ENCODE measurements at regions not wholly inside any gene's neighbourhood (a gene's known extent, or its start where the extent isn't known, plus 50 kb on each side); places are given as distances from the start of the nearest gene placed in this dataset.

GRCh38 chr1:100622037-100622436 lies 84.1 kb downstream of the GPR88 start:
- no peaks in the 10 kb centered on the region for H3K4me1 ChIP-seq
- H3K27ac ChIP-seq = no peak overlapping the region
- no peak for TF ChIP-seq POLR2A (IDR thresholded peaks at IDR 0.05)
- no peak for TF ChIP-seq CTCF (IDR thresholded peaks at IDR 0.05)
- intact Hi-C loops (cut with DNase I) = no loop called here
- peak in 1 of 4 donors; percentile 53 for ATAC-seq
- WGBS (ENCODE audit: insufficient coverage, low coverage, low lambda C conversion rate, missing lambda C conversion rate) = 12% methylated on average over 1 of the region's 1 CpG
- no peak overlapping the region for H3K4me3 ChIP-seq
- no peaks in the 10 kb centered on the region for H3K9me3 ChIP-seq
- H3K36me3 ChIP-seq = no peaks in the 10 kb centered on the region
- no peak for DNase-seq
- H3K27me3 ChIP-seq = no peaks in the 10 kb centered on the region

GRCh38 chr1:100622506-100622905 lies 84.6 kb downstream of the GPR88 start:
- no peak overlapping the region for H3K4me3 ChIP-seq
- WGBS (ENCODE audit: insufficient coverage, low coverage, low lambda C conversion rate, missing lambda C conversion rate) = no CpG with 5 or more reads among the region's 1 CpG
- TF ChIP-seq CTCF (IDR thresholded peaks at IDR 0.05) (no peak), POLR2A (IDR thresholded peaks at IDR 0.05) (no peak)
- no peak overlapping the region for H3K27ac ChIP-seq
- no peaks in the 10 kb centered on the region for H3K9me3 ChIP-seq
- DNase-seq = no peak
- no peaks in the 10 kb centered on the region for H3K27me3 ChIP-seq
- no peak for ATAC-seq
- intact Hi-C loops (cut with DNase I) = no loop called here
- no peaks in the 10 kb centered on the region for H3K36me3 ChIP-seq
- H3K4me1 ChIP-seq = no peaks in the 10 kb centered on the region

GRCh38 chr1:100622966-100623762 lies 85.2 kb downstream of the GPR88 start:
- no peak overlapping the region for H3K27ac ChIP-seq
- 45% methylated on average over 5 of the region's 5 CpGs for WGBS (ENCODE audit: insufficient coverage, low coverage, low lambda C conversion rate, missing lambda C conversion rate)
- no peaks in the 10 kb centered on the region for H3K36me3 ChIP-seq
- intact Hi-C loops (cut with DNase I) = no loop called here
- ATAC-seq (peak in 1 of 4 donors; percentile 52), DNase-seq (no peak)
- no peaks in the 10 kb centered on the region for H3K4me1 ChIP-seq
- H3K27me3 ChIP-seq = no peaks in the 10 kb centered on the region
- TF ChIP-seq CTCF (IDR thresholded peaks at IDR 0.05) (no peak), POLR2A (IDR thresholded peaks at IDR 0.05) (no peak)
- H3K4me3 ChIP-seq = no peak overlapping the region
- no peaks in the 10 kb centered on the region for H3K9me3 ChIP-seq

- Histone ChIP-seq H3K36me3 (no peaks in the 10 kb centered on the region), H3K27me3 (no peaks in the 10 kb centered on the region), H3K9me3 (no peaks in the 10 kb centered on the region), H3K4me3 (no peak overlapping the region), H3K4me1 (no peaks in the 10 kb centered on the region), H3K27ac (no peak overlapping the region)
- no peak for ATAC-seq
- WGBS (ENCODE audit: insufficient coverage, low coverage, low lambda C conversion rate, missing lambda C conversion rate) = 93% methylated on average over 8 of the region's 9 CpGs
- DNase-seq = no peak
- TF ChIP-seq POLR2A (IDR thresholded peaks at IDR 0.05) (no peak), CTCF (IDR thresholded peaks at IDR 0.05) (no peak)
- intact Hi-C loops (cut with DNase I) = no loop called here
Measured at GRCh38 chr1:100624886-100625610, 87.1 kb downstream of the GPR88 start.
